Upper lobe of right lung (tissue), 1 donor: ENCODE measurements at regions not wholly inside any gene's neighbourhood (a gene's known extent, or its start where the extent isn't known, plus 50 kb on each side); places are given as distances from the start of the nearest gene placed in this dataset.

Source experiments
- ATAC-seq: fragments of 200-7000 bp; cut with Tn5 transposase; one replicate; pipeline ENCODE4 v1.9.1; 2020; ENCODE audit warnings: mild to moderate bottlenecking, moderate library complexity
- DNase-seq: peaks from one replicate; pipeline ENCODE4 v3.0.0-alpha.2; 2020
- H3K27ac ChIP-seq: fragments of 200-600 bp; one replicate; pipeline ENCODE4 v1.8.0; 2022
- H3K27me3 ChIP-seq: fragments of 200-600 bp; one replicate; pipeline ENCODE4 v1.8.0; 2022; ENCODE audit warnings: mild to moderate bottlenecking
- H3K36me3 ChIP-seq: fragments of 200-600 bp; one replicate; pipeline ENCODE4 v1.8.0; 2022
- H3K4me1 ChIP-seq: fragments of 200-600 bp; one replicate; pipeline ENCODE4 v1.8.0; 2022
- H3K4me3 ChIP-seq: fragments of 200-600 bp; one replicate; pipeline ENCODE4 v1.8.0; 2022; ENCODE audit warnings: mild to moderate bottlenecking
- H3K9me3 ChIP-seq: fragments of 200-600 bp; one replicate; pipeline ENCODE4 v1.8.0; 2022
- intact Hi-C: fragments of 100-400 bp; cut with DNase I; formaldehyde crosslinking; loops from one replicate; pipeline ENCODE4 v1.11.0; 2022
- TF ChIP-seq, protein P1 (sequence below): fragments of 200-600 bp; IDR thresholded peaks from one replicate; pipeline ENCODE4 v1.8.0; 2022; ENCODE audit warnings: antibody characterized with exemption
- donor health status: DM: no; HTN: yes; CAD: no; lungs with severe emphysema.

DNA sequence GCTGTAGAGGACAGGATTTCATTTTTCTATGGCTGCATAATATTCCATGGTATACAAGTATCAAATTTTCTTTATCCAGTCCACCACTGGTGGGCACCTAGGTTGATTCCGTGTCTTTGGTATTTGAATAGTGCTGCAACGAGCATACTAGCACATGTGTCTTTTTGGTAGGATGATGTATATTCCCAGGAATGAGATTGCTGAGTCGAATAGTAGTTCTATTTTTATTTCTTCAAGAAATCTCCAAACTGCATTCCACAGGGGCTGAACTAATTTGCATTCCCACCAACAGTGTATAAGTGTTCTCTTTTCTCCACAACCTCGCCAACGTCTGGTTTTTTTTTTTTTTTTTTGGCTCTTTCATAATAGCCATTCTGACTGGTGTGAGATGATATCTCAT lies 550.0 kb downstream of the REEP3 start:
- intact Hi-C loops: no loop called here
- no peaks in the 10 kb centered on the region for H3K4me1 ChIP-seq
- H3K36me3 ChIP-seq: no peaks in the 10 kb centered on the region
- no peaks in the 10 kb centered on the region for H3K9me3 ChIP-seq
- H3K4me3 ChIP-seq: no peak overlapping the region
- H3K27me3 ChIP-seq: no peaks in the 10 kb centered on the region
- TF ChIP-seq, protein P1, sequence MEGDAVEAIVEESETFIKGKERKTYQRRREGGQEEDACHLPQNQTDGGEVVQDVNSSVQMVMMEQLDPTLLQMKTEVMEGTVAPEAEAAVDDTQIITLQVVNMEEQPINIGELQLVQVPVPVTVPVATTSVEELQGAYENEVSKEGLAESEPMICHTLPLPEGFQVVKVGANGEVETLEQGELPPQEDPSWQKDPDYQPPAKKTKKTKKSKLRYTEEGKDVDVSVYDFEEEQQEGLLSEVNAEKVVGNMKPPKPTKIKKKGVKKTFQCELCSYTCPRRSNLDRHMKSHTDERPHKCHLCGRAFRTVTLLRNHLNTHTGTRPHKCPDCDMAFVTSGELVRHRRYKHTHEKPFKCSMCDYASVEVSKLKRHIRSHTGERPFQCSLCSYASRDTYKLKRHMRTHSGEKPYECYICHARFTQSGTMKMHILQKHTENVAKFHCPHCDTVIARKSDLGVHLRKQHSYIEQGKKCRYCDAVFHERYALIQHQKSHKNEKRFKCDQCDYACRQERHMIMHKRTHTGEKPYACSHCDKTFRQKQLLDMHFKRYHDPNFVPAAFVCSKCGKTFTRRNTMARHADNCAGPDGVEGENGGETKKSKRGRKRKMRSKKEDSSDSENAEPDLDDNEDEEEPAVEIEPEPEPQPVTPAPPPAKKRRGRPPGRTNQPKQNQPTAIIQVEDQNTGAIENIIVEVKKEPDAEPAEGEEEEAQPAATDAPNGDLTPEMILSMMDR: no peak
- no peak overlapping the region for H3K27ac ChIP-seq
- ATAC-seq (no peak), DNase-seq (no peak)

DNA sequence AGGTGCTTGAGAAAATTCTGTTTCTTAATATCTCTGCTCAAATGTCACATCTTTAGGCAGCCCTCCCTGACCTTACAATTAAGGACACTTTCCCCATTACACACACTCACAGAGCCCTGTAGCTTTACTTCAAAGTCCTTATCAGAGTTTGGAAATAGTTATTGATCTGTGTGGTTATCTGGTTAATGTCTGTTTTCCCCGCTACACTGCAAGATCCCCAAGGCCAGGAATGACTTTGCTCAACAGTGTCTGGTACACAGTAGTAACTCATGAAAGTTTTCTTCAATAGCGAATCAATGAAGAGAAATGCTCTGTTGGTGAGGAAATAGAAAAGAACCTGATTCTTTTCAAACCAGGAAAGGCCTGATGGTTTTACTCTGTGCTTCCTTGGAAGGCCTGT lies 554.4 kb downstream of the REEP3 start:
- H3K9me3 ChIP-seq: no peaks in the 10 kb centered on the region
- TF ChIP-seq, protein P1: no peak
- H3K36me3 ChIP-seq: no peaks in the 10 kb centered on the region
- DNase-seq (no peak), ATAC-seq (no peak)
- H3K4me1 ChIP-seq: no peaks in the 10 kb centered on the region
- no peak overlapping the region for H3K4me3 ChIP-seq
- H3K27me3 ChIP-seq: no peaks in the 10 kb centered on the region
- no peak overlapping the region for H3K27ac ChIP-seq
- intact Hi-C loops: no loop called here

DNA sequence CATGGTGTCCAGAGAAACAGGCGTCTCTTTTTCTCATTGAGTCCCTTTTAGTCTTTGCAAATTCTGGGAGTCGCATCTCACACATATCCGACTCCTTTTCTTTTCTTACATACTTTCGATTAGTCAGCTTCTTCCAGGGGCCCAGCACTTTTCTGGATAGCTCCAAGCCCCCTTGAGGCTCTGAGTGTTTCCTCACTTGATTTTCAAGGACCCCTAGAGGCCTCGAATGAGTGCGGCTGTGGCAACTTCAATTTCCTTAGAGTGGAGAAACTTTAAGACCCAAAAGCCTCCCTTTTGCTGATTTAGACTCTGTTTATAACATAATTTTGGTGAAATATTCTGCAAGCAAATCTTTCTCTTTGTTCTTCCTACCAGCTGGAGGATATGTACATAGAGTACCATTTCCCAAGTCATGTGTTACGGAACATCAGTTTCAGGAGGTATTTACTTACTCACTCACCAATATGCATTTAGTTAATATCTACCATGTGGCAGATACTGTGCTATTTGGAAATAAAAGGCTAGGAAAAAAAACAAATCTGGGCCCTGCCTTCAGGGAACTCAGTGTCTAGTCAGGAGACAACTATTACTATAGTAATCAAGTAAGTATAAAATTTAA lies 555.2 kb downstream of the REEP3 start:
- ATAC-seq: no peak
- intact Hi-C loops: no loop called here

DNA sequence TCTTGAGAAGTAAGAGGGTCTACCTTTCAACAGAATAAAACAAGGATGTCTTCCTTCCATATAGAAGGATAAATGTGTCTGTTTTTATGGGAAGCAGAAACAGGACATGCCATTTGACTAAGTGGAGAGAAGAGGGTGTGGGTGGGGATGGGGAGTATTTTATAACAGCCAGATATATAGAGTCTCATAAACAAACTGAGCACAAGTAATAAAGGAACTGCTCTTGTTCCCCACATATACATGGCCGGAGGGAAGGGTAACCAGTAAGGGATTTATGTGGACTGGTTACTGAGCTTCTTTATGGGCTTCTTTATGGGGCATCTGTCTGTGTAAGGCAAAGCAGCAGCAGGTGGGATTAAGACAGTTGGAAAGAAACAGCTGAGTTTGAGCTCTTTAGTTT lies 558.1 kb downstream of the REEP3 start:
- DNase-seq: no peak
- intact Hi-C loops: no loop called here
- Histone ChIP-seq H3K27me3 (no peaks in the 10 kb centered on the region), H3K36me3 (no peaks in the 10 kb centered on the region), H3K27ac (no peak overlapping the region), H3K9me3 (no peaks in the 10 kb centered on the region), H3K4me3 (no peak overlapping the region), H3K4me1 (no peaks in the 10 kb centered on the region)
- TF ChIP-seq, protein P1: no peak
- no peak for ATAC-seq

More for the DNA sequence above, 555.2 kb downstream of the REEP3 start:
- TF ChIP-seq, protein P1: no peak
- Histone ChIP-seq H3K36me3 (no peaks in the 10 kb centered on the region), H3K27me3 (no peaks in the 10 kb centered on the region), H3K27ac (no peak overlapping the region), H3K4me1 (no peaks in the 10 kb centered on the region), H3K4me3 (no peak overlapping the region), H3K9me3 (no peaks in the 10 kb centered on the region)
- DNase-seq: no peak

DNA sequence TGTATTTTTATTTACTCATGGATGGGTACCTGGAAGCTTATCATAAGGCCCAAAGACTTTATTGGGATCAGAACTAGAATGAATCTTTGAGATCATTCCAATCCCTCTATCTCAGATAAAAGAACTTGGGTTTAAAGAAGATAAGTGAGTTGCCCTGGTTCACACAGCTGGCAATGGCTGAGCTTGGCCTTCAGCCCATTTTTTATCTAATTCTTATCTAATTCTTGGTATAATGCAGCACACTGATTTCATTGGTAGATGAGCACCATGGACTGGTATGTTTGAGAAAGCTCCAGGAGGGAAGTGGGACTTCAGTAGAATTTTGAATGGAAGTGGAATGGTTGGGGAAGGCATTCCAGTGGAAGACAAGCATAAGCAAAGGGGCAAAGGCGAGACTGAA lies 558.9 kb downstream of the REEP3 start:
- Histone ChIP-seq H3K9me3 (no peaks in the 10 kb centered on the region), H3K27ac (no peak overlapping the region), H3K4me1 (no peaks in the 10 kb centered on the region), H3K4me3 (no peak overlapping the region), H3K36me3 (no peaks in the 10 kb centered on the region), H3K27me3 (no peaks in the 10 kb centered on the region)
- intact Hi-C loops: no loop called here
- ATAC-seq (no peak), DNase-seq (no peak)
- TF ChIP-seq, protein P1: no peak

DNA sequence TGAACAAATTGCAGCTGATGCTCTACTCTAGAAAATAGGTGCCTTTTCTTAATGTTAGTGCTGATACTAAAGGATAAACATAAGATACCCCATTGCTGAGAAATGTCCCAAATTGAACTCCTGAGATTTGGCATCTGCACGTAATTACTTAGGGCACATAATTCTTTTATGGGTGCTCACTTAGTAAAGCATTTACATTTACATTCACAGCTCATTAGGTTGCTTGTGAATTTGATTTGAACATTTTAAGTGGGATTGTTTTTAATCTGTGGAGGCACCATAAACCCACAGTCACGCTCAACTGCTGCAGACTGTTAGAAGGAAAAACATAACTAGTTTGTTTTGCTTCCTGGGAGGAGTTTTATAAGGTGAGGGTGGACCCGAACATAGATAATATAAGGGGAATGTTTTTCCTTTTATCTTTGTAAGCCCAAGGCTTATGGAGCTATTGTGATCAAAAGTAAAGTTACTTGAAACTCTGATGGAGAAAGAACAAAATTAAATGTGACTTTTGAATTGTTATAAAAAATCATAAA lies 560.8 kb downstream of the REEP3 start:
- ATAC-seq: no peak
- DNase-seq: no peak

More for the DNA sequence above, 560.8 kb downstream of the REEP3 start:
- Histone ChIP-seq H3K36me3 (no peaks in the 10 kb centered on the region), H3K9me3 (no peaks in the 10 kb centered on the region), H3K27ac (no peak overlapping the region), H3K4me1 (no peaks in the 10 kb centered on the region), H3K27me3 (no peaks in the 10 kb centered on the region), H3K4me3 (no peak overlapping the region)
- intact Hi-C loops: no loop called here
- TF ChIP-seq, protein P1: no peak
